Osteocyte (in vitro differentiated cells): ENCODE measurements at regions not wholly inside any gene's neighbourhood (a gene's known extent, or its start where the extent isn't known, plus 50 kb on each side); places are given as distances from the start of the nearest gene placed in this dataset.
"Not testable (repeated sequence)": the region's sequence is repeated elsewhere in the genome, so short reads cannot be mapped to it uniquely, and the experiment has no call there.

Experiments used
- DNase-seq: peaks from one replicate; pipeline ENCODE4 v3.0.0; 2021; ENCODE audit warnings: mixed read lengths; ENCODE audit not compliant: unreplicated experiment; ENCODE audit errors: extremely low spot score
- H3K27ac Mint-ChIP-seq: one replicate; pipeline ENCODE4 v1.8.0; 2021; ENCODE audit warnings: mild to moderate bottlenecking, mixed read lengths; ENCODE audit not compliant: unreplicated experiment
- H3K27me3 Mint-ChIP-seq: one replicate; pipeline ENCODE4 v1.8.0; 2021; ENCODE audit warnings: mixed read lengths; ENCODE audit not compliant: unreplicated experiment
- H3K36me3 Mint-ChIP-seq: one replicate; pipeline ENCODE4 v1.8.0; 2021; ENCODE audit warnings: mixed read lengths; ENCODE audit not compliant: unreplicated experiment
- H3K4me1 Mint-ChIP-seq: one replicate; pipeline ENCODE4 v1.8.0; 2021; ENCODE audit warnings: mixed read lengths; ENCODE audit not compliant: unreplicated experiment
- H3K4me3 Mint-ChIP-seq: one replicate; pipeline ENCODE4 v1.8.0; 2021; ENCODE audit warnings: mild to moderate bottlenecking, moderate library complexity, mixed read lengths; ENCODE audit not compliant: unreplicated experiment
- H3K9me3 Mint-ChIP-seq: one replicate; pipeline ENCODE4 v1.8.0; 2021; ENCODE audit warnings: mixed read lengths; ENCODE audit not compliant: unreplicated experiment
- CTCF ChIP-seq: fragments of 200-600 bp; sonication (generic); IDR thresholded peaks from 2 replicates; pipeline ENCODE4 v1.5.0; 2021; ENCODE audit warnings: antibody characterized with exemption, mild to moderate bottlenecking, moderate library complexity

- no peak for TF ChIP-seq CTCF
- no peak for DNase-seq
- no peak overlapping the region for H3K4me3 Mint-ChIP-seq
- peaks cover 2% of the 10 kb centered on the region for H3K36me3 Mint-ChIP-seq
- no peaks in the 10 kb centered on the region for H3K27me3 Mint-ChIP-seq
- peak overlapping the region; percentile 21 for H3K27ac Mint-ChIP-seq
- peaks cover 18% of the 10 kb centered on the region for H3K4me1 Mint-ChIP-seq
- peaks cover 3% of the 10 kb centered on the region for H3K9me3 Mint-ChIP-seq
Observed at GRCh38 chr3:110344487-110344886, 727.1 kb upstream of the NECTIN3 start.

GRCh38 chr3:110344897-110345767 is 726.5 kb upstream of the NECTIN3 start:
- Mint-ChIP-seq H3K27ac (peak overlapping the region; percentile 60), H3K9me3 (peaks cover 3% of the 10 kb centered on the region), H3K27me3 (no peaks in the 10 kb centered on the region), H3K4me1 (peaks cover 19% of the 10 kb centered on the region), H3K36me3 (peaks cover 2% of the 10 kb centered on the region), H3K4me3 (no peak overlapping the region)
- TF ChIP-seq CTCF, result no peak
- DNase-seq, result no peak

- Mint-ChIP-seq H3K27me3 (no peaks in the 10 kb centered on the region), H3K36me3 (peaks cover 2% of the 10 kb centered on the region), H3K9me3 (no peaks in the 10 kb centered on the region), H3K4me3 (no peak overlapping the region), H3K4me1 (peaks cover 24% of the 10 kb centered on the region), H3K27ac (no peak overlapping the region)
- no peak for TF ChIP-seq CTCF
- no peak for DNase-seq
Observed at GRCh38 chr3:110349295-110349694, 722.3 kb upstream of the NECTIN3 start.

- no peak overlapping the region for H3K27ac Mint-ChIP-seq
- no peaks in the 10 kb centered on the region for H3K27me3 Mint-ChIP-seq
- no peak for TF ChIP-seq CTCF
- DNase-seq, result no peak
- no peak overlapping the region for H3K4me3 Mint-ChIP-seq
- H3K36me3 Mint-ChIP-seq, result no peaks in the 10 kb centered on the region
- H3K9me3 Mint-ChIP-seq, result no peaks in the 10 kb centered on the region
- peaks cover 12% of the 10 kb centered on the region for H3K4me1 Mint-ChIP-seq
Observed at GRCh38 chr3:110352841-110353604, 718.6 kb upstream of the NECTIN3 start.

- no peak for TF ChIP-seq CTCF
- H3K9me3 Mint-ChIP-seq, result no peaks in the 10 kb centered on the region
- peaks cover 14% of the 10 kb centered on the region for H3K4me1 Mint-ChIP-seq
- no peak for DNase-seq
- H3K4me3 Mint-ChIP-seq, result no peak overlapping the region
- peak overlapping the region; percentile 66 for H3K27ac Mint-ChIP-seq
- H3K27me3 Mint-ChIP-seq, result no peaks in the 10 kb centered on the region
- no peaks in the 10 kb centered on the region for H3K36me3 Mint-ChIP-seq
Observed at GRCh38 chr3:110362751-110363150, 708.9 kb upstream of the NECTIN3 start.

- not testable (repeated sequence) for DNase-seq
Observed at GRCh38 chr3:110367289-110367688, 704.3 kb upstream of the NECTIN3 start.

More at GRCh38 chr3:110367289-110367688, 704.3 kb upstream of the NECTIN3 start:
- H3K9me3 Mint-ChIP-seq, H3K27me3 Mint-ChIP-seq, H3K27ac Mint-ChIP-seq, H3K36me3 Mint-ChIP-seq, H3K4me1 Mint-ChIP-seq, H3K4me3 Mint-ChIP-seq: not testable (repeated sequence)
